ENCODE measurements at regions not wholly inside any gene's neighbourhood (a gene's known extent, or its start where the extent isn't known, plus 50 kb on each side); places are given as distances from the start of the nearest gene placed in this dataset.

GRCh38 chr18:30103881-30104280 is 938.7 kb downstream of the DSC3 start:
- H3K36me3 ChIP-seq = no peaks in the 10 kb centered on the region
- no peak for DNase-seq
- H3K27me3 ChIP-seq = no peaks in the 10 kb centered on the region
- no peak overlapping the region for H3K4me3 ChIP-seq
- ATAC-seq = no peak
- TF ChIP-seq POLR2A (IDR thresholded peaks at IDR 0.05) (no peak), CTCF (IDR thresholded peaks at IDR 0.05) (no peak)
- no peaks in the 10 kb centered on the region for H3K9me3 ChIP-seq
- WGBS, 4 donors = 72 to 75% (median 74%) methylated on average over 2 of the region's 2 CpGs
- intact Hi-C loops (cut with DNase I) = no loop called here
- H3K4me1 ChIP-seq = no peaks in the 10 kb centered on the region
- no peak overlapping the region for H3K27ac ChIP-seq

GRCh38 chr18:30096796-30097195 is 945.7 kb downstream of the DSC3 start:
- Histone ChIP-seq H3K36me3 (no peaks in the 10 kb centered on the region), H3K4me1 (no peaks in the 10 kb centered on the region), H3K4me3 (no peak overlapping the region), H3K27ac (no peak overlapping the region), H3K9me3 (no peaks in the 10 kb centered on the region), H3K27me3 (no peaks in the 10 kb centered on the region)
- TF ChIP-seq POLR2A (IDR thresholded peaks at IDR 0.05) (no peak), CTCF (IDR thresholded peaks at IDR 0.05) (no peak)
- no peak for ATAC-seq
- WGBS, 4 donors = 93 to 96% (median 95%) methylated on average over 1 of the region's 1 CpG
- intact Hi-C loops (cut with DNase I) = no loop called here
- DNase-seq = no peak

- WGBS, 4 donors = 46 to 62% (median 52%) methylated on average over 2 of the region's 2 CpGs
- Histone ChIP-seq H3K27ac (no peak overlapping the region), H3K9me3 (no peaks in the 10 kb centered on the region), H3K4me3 (no peak overlapping the region), H3K36me3 (no peaks in the 10 kb centered on the region), H3K27me3 (no peaks in the 10 kb centered on the region), H3K4me1 (no peaks in the 10 kb centered on the region)
- intact Hi-C loops (cut with DNase I) = no loop called here
- ATAC-seq (no peak), DNase-seq (no peak)
- no peak for TF ChIP-seq CTCF (IDR thresholded peaks at IDR 0.05)
- no peak for TF ChIP-seq POLR2A (IDR thresholded peaks at IDR 0.05)
Measured at GRCh38 chr18:30094556-30094955, 948.0 kb downstream of the DSC3 start.

- H3K27me3 ChIP-seq = no peaks in the 10 kb centered on the region
- WGBS, 4 donors = 64 to 81% (median 73%) methylated on average over 4 of the region's 4 CpGs
- intact Hi-C loops (cut with DNase I) = no loop called here
- TF ChIP-seq CTCF (IDR thresholded peaks at IDR 0.05) = no peak
- no peak for TF ChIP-seq POLR2A (IDR thresholded peaks at IDR 0.05)
- no peaks in the 10 kb centered on the region for H3K36me3 ChIP-seq
- no peak overlapping the region for H3K27ac ChIP-seq
- no peak for DNase-seq
- no peak for ATAC-seq
- no peak overlapping the region for H3K4me3 ChIP-seq
- no peaks in the 10 kb centered on the region for H3K9me3 ChIP-seq
- no peaks in the 10 kb centered on the region for H3K4me1 ChIP-seq
Measured at GRCh38 chr18:30093376-30093775, 949.2 kb downstream of the DSC3 start.

Data from heart left ventricle (tissue), 16 donors.